ENCODE measurements at regions not wholly inside any gene's neighbourhood (a gene's known extent, or its start where the extent isn't known, plus 50 kb on each side); places are given as distances from the start of the nearest gene placed in this dataset.
A peak's percentile ranks its signal among the peaks of the same experiment; 100 is the strongest.

DNA sequence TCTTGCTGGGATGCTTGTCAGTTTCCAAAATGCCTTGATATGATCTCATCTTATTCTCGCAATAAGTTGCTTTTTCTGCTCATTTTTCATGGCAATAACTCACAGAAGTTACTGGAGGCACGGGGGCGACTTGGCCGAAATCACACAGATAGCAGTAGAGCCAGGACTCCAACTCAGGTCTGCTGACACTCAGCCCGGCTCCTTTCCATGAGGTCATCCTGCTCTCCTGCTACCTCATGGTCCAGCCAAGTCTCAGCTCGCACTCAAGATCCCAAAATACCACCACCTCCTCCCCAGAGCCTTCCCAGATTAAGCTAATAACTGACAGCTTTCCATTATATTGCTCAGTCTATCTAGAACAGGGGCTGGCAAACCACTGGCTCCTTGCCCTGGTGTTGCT is 269.5 kb downstream of the MAP2K4 start:
- DNase-seq (ENCODE audit: low read depth): no peak

GRCh38 chr17:12296209-12296625 is 275.5 kb downstream of the MAP2K4 start:
- DNase-seq (ENCODE audit: low read depth): no peak

- no peak for DNase-seq (ENCODE audit: low read depth)
Observed at GRCh38 chr17:12301551-12301950, 280.9 kb downstream of the MAP2K4 start.

DNA sequence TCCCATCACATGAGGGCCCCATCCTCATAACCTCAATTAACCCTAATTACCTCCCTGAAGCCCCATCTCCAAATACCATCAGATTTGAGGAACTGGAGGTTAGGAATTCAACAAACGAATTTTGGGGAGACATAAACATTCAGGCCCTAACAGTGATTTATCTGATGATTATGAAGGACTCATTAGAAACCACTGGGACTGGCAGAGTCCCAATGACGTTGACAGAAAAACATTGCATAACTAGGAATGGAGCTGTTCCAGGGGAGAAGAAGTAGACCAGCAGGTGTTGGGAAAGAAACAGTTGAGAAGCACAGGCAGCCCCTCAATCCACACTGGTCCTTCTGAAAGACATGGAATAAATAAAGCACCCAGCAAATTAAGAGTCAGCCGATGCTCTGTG is 282.0 kb downstream of the MAP2K4 start:
- peak; percentile 2 for DNase-seq (ENCODE audit: low read depth)

DNA sequence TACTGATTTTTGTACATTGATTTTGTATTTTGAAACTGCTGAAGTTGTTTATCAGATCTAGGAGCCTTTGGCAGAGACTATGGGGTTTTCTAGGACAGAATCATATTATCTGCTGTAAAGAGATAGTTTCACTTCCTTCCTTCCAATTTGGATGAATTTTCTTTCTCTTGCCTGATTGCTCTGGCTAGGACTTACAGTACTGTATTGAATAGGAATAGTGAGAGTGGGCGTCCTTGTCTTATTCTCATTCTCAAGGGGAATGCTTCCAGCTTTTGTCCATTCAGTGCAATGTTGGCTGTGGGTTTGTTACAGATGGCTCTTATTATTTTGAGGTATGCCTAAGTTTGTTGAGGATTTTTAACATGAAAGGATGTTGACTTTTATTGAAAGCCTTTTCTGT is 290.1 kb downstream of the MAP2K4 start:
- DNase-seq (ENCODE audit: low read depth): no peak

DNA sequence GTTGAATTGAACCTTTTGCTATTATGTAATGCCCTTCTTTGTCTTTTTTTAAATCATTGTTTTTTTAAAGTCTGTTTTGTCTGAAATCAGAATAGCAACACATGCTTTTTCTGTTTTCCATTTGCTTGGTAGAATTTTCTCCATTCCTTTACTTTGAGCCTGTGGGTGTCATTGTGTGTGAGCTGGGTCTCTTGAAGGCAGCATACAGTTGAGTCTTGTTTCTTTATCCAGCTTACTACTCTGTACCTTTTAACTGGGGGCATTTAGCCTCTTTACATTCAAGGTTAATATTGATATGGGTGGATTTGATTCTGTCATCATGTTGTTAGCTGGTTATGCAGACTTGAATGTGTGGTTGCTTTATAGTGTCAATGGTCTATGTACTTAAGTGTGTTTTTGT is 292.0 kb downstream of the MAP2K4 start:
- DNase-seq (ENCODE audit: low read depth): no peak

DNA sequence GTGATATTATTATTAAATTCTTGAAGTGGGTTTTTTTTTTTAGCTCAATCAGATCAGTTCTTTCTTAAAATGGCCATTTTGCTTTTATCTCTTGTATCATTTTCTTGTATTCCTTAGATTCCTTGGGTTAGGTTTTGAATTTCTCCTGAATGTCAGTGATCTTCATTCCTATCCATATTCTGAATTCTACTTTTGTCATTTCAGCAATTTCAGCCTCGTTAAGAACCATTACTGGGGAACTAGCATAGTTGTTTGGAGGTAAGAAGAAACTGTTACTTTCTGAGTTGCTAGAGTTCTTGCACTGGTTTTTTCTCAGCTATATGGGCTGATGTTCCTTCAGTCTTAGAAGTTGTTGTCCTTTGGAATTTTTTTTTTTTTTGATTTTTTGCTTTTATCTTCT is 293.1 kb downstream of the MAP2K4 start:
- no peak for DNase-seq (ENCODE audit: low read depth)

DNA sequence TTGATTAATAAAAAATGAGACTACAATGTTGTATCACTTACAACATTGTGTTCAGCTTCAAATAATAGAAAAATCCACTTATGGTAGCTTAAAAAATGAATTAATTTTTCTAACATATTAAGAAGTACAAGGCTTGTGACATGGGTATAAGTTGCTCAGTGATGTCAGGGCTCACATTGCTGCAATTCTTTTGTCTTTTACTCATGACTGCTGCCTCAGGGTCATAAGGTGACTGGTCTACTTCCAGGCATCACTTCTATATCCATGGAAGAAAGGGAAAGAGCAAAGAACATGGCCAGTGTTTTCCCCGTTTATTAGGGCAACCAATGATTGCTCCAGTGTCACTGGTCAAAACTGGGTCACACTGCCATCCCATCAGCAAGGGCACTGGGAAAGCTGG is 295.3 kb downstream of the MAP2K4 start:
- DNase-seq (ENCODE audit: low read depth): no peak

- peak; percentile 3 for DNase-seq (ENCODE audit: low read depth)
Observed at GRCh38 chr17:12318571-12319266, 298.0 kb downstream of the MAP2K4 start.

DNA sequence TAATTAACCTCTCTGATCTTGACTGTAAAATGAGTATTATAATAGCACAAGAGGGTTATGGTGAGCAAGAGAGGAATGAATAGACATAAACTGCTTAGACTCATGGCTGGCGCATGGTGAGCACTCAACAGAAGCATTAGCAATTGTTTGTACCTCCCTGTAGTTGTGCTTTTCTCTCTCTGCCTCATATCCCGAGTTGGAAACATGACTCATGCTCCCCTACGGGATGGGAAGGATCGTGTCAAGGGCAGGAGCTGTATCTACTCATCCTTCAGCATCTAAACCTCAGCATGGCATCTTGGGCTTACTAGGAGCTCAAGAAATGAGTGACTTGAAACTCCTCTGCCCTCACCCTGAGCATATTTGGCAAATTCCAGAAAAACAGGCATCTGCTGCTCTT is 299.6 kb downstream of the MAP2K4 start:
- peak; percentile 47 for DNase-seq (ENCODE audit: low read depth)

GRCh38 chr17:12328204-12328603 is 307.5 kb downstream of the MAP2K4 start:
- no peak for DNase-seq (ENCODE audit: low read depth)

GRCh38 chr17:12330456-12330855 is 309.8 kb downstream of the MAP2K4 start:
- DNase-seq (ENCODE audit: low read depth): no peak

DNA sequence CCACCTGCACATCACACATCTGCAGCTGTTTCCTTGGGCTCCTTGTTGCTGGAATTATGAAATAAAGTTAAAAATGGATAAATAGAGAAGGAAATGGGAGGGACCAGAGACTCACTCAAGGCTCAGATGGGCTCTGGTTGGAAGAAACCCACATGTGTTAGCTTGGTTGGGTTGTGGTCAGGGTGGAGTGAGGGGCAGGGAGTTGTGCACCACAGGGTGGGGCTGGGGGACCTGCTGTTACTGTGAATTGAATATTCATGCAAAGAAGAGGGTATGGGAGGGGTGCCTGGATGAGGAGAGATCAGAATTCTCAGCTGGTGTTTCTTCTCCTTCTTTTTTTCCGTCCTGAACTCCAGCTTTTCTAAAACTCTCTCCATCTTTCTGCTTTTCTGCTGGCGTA is 320.7 kb downstream of the MAP2K4 start:
- no peak for DNase-seq (ENCODE audit: low read depth)

- no peak for DNase-seq (ENCODE audit: low read depth)
Observed at GRCh38 chr17:12342161-12342560, 321.5 kb downstream of the MAP2K4 start.

GRCh38 chr17:12342609-12343435 is 322.1 kb downstream of the MAP2K4 start:
- peak; percentile 34 for DNase-seq (ENCODE audit: low read depth)

DNA sequence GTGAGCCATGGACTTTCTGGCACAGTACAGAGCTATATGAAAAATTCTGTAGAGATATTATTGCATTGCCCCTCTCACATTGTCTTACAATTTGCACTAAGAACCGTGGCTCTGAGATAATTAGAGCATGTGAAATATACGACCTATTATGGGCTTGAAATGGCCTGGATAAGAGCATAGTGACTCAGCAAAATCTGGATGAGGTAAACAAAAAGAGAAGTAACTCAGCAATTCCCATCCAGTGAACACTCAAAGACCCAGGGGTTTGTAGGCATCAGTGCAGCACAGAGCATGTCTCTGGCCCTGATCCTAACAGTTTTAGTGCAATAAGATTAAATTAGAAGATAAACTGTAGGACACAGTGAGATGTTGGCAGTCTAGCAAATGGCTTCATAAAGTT is 317.2 kb upstream of the MYOCD start:
- peak; percentile 21 for DNase-seq (ENCODE audit: low read depth)

GRCh38 chr17:12349297-12349696 is 316.4 kb upstream of the MYOCD start:
- DNase-seq (ENCODE audit: low read depth): peak; percentile 12

GRCh38 chr17:12352127-12352526 is 313.6 kb upstream of the MYOCD start:
- no peak for DNase-seq (ENCODE audit: low read depth)

GRCh38 chr17:12357600-12357999 is 308.1 kb upstream of the MYOCD start:
- DNase-seq (ENCODE audit: low read depth): no peak

- DNase-seq (ENCODE audit: low read depth): no peak
Observed at GRCh38 chr17:12358477-12358876, 307.2 kb upstream of the MYOCD start.

DNA sequence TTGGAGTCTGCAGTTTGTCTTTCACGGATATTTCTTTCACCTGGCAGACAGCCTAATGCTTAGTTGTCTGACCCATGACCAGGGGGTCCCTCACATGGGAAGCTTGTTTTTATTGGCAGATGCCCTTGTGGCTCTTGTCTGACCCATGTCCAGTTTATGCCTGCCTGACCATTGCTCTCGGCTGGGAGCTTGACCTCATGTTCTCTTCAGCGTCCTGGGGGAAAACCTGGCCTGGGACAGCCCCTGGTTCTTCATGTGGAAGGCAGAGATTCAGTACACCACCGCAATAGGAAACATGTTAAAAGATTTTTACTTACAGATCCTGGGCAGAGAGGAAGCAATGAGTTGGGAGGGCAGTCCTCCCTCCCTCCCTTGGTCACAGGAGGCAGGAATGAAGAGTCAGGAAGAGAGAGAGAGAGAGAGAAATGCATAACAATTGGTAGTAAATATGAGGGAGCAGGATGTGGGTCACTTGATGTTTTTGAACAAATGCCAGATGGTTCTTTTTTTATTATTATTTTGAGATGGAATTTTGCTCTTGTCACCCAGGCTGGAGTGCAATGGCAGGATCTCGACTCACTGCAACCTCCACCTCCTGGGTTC is 302.7 kb upstream of the MYOCD start:
- no peak for DNase-seq (ENCODE audit: low read depth)

DNA sequence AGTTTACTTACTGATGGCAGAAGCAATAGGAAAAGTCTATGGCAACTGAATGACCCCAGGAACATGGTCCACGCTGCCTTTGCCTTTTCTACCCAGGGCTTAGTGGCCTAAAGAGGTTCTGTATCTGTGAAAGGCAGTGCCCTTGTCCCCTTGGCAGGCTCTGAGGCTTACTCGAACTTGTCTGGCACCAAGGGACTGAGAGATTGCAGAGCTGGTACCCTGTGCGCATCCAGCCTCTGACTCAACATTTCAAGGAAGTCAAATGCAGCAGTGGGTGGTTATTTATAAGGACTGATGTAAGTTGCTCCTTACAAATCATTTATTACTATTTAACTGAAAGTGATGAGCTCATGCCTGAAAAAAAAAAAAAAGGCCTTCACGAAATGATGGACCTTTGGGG is 299.9 kb upstream of the MYOCD start:
- DNase-seq (ENCODE audit: low read depth): peak; percentile 6

GRCh38 chr17:12369065-12369464 is 296.6 kb upstream of the MYOCD start:
- no peak for DNase-seq (ENCODE audit: low read depth)
